ENCODE measurements at regions not wholly inside any gene's neighbourhood (a gene's known extent, or its start where the extent isn't known, plus 50 kb on each side); places are given as distances from the start of the nearest gene placed in this dataset.

GRCh38 chr5:85681871-85682270, 935.9 kb upstream of the COX7C start:
- H3K4me3 Mint-ChIP-seq, result no peak overlapping the region
- H3K27me3 Mint-ChIP-seq (ENCODE audit: low read depth), result no peaks in the 10 kb centered on the region
- peaks cover 9% of the 10 kb centered on the region for H3K9me3 Mint-ChIP-seq
- TF ChIP-seq CTCF (IDR thresholded peaks at IDR 0.05; ENCODE audit: unreplicated experiment), result no peak
- H3K4me1 Mint-ChIP-seq, result no peaks in the 10 kb centered on the region
- no peaks in the 10 kb centered on the region for H3K36me3 Mint-ChIP-seq
- H3K27ac Mint-ChIP-seq, result no peak overlapping the region
- no peak for DNase-seq (ENCODE audit: low spot score in 2 of 2, unreplicated experiment in 2 of 2)

GRCh38 chr5:85684351-85684750, 933.4 kb upstream of the COX7C start:
- H3K4me3 Mint-ChIP-seq, result no peak overlapping the region
- no peak for TF ChIP-seq CTCF (IDR thresholded peaks at IDR 0.05; ENCODE audit: unreplicated experiment)
- no peaks in the 10 kb centered on the region for H3K4me1 Mint-ChIP-seq
- no peaks in the 10 kb centered on the region for H3K36me3 Mint-ChIP-seq
- H3K27ac Mint-ChIP-seq, result no peak overlapping the region
- DNase-seq (ENCODE audit: low spot score in 2 of 2, unreplicated experiment in 2 of 2), result no peak
- H3K9me3 Mint-ChIP-seq, result peaks cover 9% of the 10 kb centered on the region
- H3K27me3 Mint-ChIP-seq (ENCODE audit: low read depth), result no peaks in the 10 kb centered on the region

GRCh38 chr5:85703296-85703695, 914.4 kb upstream of the COX7C start:
- H3K9me3 Mint-ChIP-seq, result no peaks in the 10 kb centered on the region
- no peak overlapping the region for H3K27ac Mint-ChIP-seq
- no peaks in the 10 kb centered on the region for H3K36me3 Mint-ChIP-seq
- DNase-seq (ENCODE audit: low spot score in 2 of 2, unreplicated experiment in 2 of 2), result no peak
- no peaks in the 10 kb centered on the region for H3K4me1 Mint-ChIP-seq
- H3K4me3 Mint-ChIP-seq, result no peak overlapping the region
- no peaks in the 10 kb centered on the region for H3K27me3 Mint-ChIP-seq (ENCODE audit: low read depth)
- TF ChIP-seq CTCF (IDR thresholded peaks at IDR 0.05; ENCODE audit: unreplicated experiment), result no peak

- no peak overlapping the region for H3K4me3 Mint-ChIP-seq
- no peaks in the 10 kb centered on the region for H3K36me3 Mint-ChIP-seq
- TF ChIP-seq CTCF (IDR thresholded peaks at IDR 0.05; ENCODE audit: unreplicated experiment), result no peak
- H3K27me3 Mint-ChIP-seq (ENCODE audit: low read depth), result no peaks in the 10 kb centered on the region
- no peaks in the 10 kb centered on the region for H3K9me3 Mint-ChIP-seq
- no peak for DNase-seq (ENCODE audit: low spot score in 2 of 2, unreplicated experiment in 2 of 2)
- H3K4me1 Mint-ChIP-seq, result no peaks in the 10 kb centered on the region
- no peak overlapping the region for H3K27ac Mint-ChIP-seq
These were observed 908.0 kb upstream of the COX7C start for GRCh38 chr5:85709728-85710127.

GRCh38 chr5:85716344-85717202, 901.2 kb upstream of the COX7C start:
- Mint-ChIP-seq H3K4me1 (no peaks in the 10 kb centered on the region), H3K4me3 (no peak overlapping the region), H3K27me3 (ENCODE audit: low read depth) (no peaks in the 10 kb centered on the region), H3K9me3 (no peaks in the 10 kb centered on the region), H3K36me3 (no peaks in the 10 kb centered on the region), H3K27ac (no peak overlapping the region)
- TF ChIP-seq CTCF (IDR thresholded peaks at IDR 0.05; ENCODE audit: unreplicated experiment), result no peak
- no peak for DNase-seq (ENCODE audit: low spot score in 2 of 2, unreplicated experiment in 2 of 2)

Data from mesothelial cell of epicardium (in vitro differentiated cells).